Liver (tissue), 3 donors: ENCODE measurements at regions not wholly inside any gene's neighbourhood (a gene's known extent, or its start where the extent isn't known, plus 50 kb on each side); places are given as distances from the start of the nearest gene placed in this dataset.

ENCODE experiments used
- GABPA ChIP-seq, 2 donors: IDR thresholded peaks in 1 of 2; conservative IDR thresholded peaks in 1 of 2; 2 replicates each; pipeline ENCODE4 v1.6.1; 2016; ENCODE audit warnings: antibody characterized with exemption in 2 of 2, mild to moderate bottlenecking in 1 of 2, moderate library complexity in 1 of 2
- HNF4A ChIP-seq, 2 donors: conservative IDR thresholded peaks; 2 replicates each; pipeline ENCODE4 v1.6.1; 2016; ENCODE audit warnings: antibody characterized with exemption in 2 of 2, mild to moderate bottlenecking in 2 of 2
- RAD21 ChIP-seq, 2 donors: IDR thresholded peaks; 2 replicates each; pipeline ENCODE4 v1.6.1; 2016; ENCODE audit warnings: antibody characterized with exemption in 2 of 2, mild to moderate bottlenecking in 2 of 2
- REST ChIP-seq: IDR thresholded peaks from 2 replicates; pipeline ENCODE4 v1.6.1; 2016; ENCODE audit warnings: antibody characterized with exemption, mild to moderate bottlenecking
- YY1 ChIP-seq: IDR thresholded peaks from 2 replicates; pipeline ENCODE4 v1.6.1; 2016; ENCODE audit warnings: antibody characterized with exemption, mild to moderate bottlenecking
- ZBTB33 ChIP-seq: IDR thresholded peaks from 2 replicates; pipeline ENCODE4 v1.6.1; 2016; ENCODE audit warnings: antibody characterized with exemption
- TF ChIP-seq, protein P1 (sequence below): fragments of 150-350 bp; IDR thresholded peaks from 2 replicates; pipeline ENCODE4 v1.5.1; 2017; ENCODE audit warnings: improper control_type of control experiment, low read depth, low read length; ENCODE audit not compliant: missing input control
- TF ChIP-seq, protein P2 (sequence below): IDR thresholded peaks from 2 replicates; pipeline ENCODE4 v1.6.1; 2016; ENCODE audit warnings: antibody characterized with exemption
- TF ChIP-seq, protein P3 (sequence below): IDR thresholded peaks from 2 replicates; pipeline ENCODE4 v1.6.1; 2016; ENCODE audit warnings: antibody characterized with exemption
- donor health status: healthy.
- donor health status: healthy.

DNA sequence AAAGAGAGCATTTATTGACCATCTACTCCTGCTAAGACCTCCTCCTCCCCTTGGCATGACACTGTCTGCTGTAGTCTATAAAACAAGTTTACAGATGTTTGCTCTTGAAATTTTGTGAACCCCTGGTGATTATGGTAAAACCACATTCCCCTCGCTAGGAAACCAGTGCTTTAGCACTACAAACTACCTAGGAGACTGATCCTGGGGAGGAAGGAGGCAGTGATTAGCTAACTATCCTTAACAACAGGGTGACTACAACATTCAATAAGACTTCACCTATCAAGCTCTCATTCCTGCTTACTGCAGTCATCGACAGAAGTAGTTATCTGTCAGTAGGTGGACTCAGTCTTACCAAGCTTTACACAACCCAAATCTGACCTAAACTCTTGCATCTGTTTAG, 371.3 kb downstream of the TUSC7 start:
- TF ChIP-seq, protein P1, sequence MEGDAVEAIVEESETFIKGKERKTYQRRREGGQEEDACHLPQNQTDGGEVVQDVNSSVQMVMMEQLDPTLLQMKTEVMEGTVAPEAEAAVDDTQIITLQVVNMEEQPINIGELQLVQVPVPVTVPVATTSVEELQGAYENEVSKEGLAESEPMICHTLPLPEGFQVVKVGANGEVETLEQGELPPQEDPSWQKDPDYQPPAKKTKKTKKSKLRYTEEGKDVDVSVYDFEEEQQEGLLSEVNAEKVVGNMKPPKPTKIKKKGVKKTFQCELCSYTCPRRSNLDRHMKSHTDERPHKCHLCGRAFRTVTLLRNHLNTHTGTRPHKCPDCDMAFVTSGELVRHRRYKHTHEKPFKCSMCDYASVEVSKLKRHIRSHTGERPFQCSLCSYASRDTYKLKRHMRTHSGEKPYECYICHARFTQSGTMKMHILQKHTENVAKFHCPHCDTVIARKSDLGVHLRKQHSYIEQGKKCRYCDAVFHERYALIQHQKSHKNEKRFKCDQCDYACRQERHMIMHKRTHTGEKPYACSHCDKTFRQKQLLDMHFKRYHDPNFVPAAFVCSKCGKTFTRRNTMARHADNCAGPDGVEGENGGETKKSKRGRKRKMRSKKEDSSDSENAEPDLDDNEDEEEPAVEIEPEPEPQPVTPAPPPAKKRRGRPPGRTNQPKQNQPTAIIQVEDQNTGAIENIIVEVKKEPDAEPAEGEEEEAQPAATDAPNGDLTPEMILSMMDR: no peak
- TF ChIP-seq, protein P2, sequence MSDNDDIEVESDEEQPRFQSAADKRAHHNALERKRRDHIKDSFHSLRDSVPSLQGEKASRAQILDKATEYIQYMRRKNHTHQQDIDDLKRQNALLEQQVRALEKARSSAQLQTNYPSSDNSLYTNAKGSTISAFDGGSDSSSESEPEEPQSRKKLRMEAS: no peak
- TF ChIP-seq GABPA (IDR thresholded peaks at IDR 0.05 in 1 of 2, conservative IDR thresholded peaks at IDR 0.05 in 1 of 2): no peak
- TF ChIP-seq HNF4A (conservative IDR thresholded peaks at IDR 0.05): no peak
- no peak for TF ChIP-seq RAD21 (IDR thresholded peaks at IDR 0.05)
- no peak for TF ChIP-seq ZBTB33
- no peak for TF ChIP-seq REST
- no peak for TF ChIP-seq YY1
- TF ChIP-seq, protein P3, sequence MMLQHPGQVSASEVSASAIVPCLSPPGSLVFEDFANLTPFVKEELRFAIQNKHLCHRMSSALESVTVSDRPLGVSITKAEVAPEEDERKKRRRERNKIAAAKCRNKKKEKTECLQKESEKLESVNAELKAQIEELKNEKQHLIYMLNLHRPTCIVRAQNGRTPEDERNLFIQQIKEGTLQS: no peak
